Keratinocyte (primary cell): ENCODE measurements at regions not wholly inside any gene's neighbourhood (a gene's known extent, or its start where the extent isn't known, plus 50 kb on each side); places are given as distances from the start of the nearest gene placed in this dataset.

Experiments
- EZH2 ChIP-seq: IDR thresholded peaks from one replicate; pipeline ENCODE4 v1.6.1; 2012; ENCODE audit warnings: inconsistent platforms, mild to moderate bottlenecking, low read length, moderate library complexity
- TF ChIP-seq, protein P1 (sequence below), 3 experiments: IDR thresholded peaks in 1 of 3; conservative IDR thresholded peaks in 1 of 3; optimal IDR thresholded peaks in 1 of 3; 2 replicates in 2 of 3; 3 replicates in 1 of 3; pipeline versions ENCODE3 to v1.5.1; 2011; ENCODE audit warnings: low read length in 3 of 3, mild to moderate bottlenecking in 3 of 3, moderate library complexity in 2 of 3, control low read depth in 1 of 3, inconsistent platforms in 1 of 3; ENCODE audit not compliant: insufficient read depth in 2 of 3; ENCODE audit errors: extremely low read depth in 1 of 3

DNA sequence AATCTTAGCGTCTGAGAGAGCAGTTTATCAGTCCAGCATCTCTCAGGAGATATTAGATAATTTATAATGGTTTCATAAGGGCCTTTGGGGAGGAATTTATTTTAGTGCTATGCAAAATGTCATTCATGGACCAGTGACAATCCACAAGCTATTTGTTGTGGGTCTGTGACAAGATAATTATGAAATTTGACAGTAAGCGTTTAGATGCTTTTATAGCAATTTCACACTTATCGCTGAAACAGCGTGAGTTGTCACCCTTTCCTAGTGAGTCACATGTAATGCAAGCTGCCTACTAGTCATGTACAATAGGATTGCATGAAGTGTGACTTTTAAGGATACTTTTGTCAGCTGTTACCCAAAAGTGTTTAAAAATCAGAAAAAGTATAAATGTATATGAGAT is 315.6 kb upstream of the THBS1 start:
- TF ChIP-seq, protein P1, sequence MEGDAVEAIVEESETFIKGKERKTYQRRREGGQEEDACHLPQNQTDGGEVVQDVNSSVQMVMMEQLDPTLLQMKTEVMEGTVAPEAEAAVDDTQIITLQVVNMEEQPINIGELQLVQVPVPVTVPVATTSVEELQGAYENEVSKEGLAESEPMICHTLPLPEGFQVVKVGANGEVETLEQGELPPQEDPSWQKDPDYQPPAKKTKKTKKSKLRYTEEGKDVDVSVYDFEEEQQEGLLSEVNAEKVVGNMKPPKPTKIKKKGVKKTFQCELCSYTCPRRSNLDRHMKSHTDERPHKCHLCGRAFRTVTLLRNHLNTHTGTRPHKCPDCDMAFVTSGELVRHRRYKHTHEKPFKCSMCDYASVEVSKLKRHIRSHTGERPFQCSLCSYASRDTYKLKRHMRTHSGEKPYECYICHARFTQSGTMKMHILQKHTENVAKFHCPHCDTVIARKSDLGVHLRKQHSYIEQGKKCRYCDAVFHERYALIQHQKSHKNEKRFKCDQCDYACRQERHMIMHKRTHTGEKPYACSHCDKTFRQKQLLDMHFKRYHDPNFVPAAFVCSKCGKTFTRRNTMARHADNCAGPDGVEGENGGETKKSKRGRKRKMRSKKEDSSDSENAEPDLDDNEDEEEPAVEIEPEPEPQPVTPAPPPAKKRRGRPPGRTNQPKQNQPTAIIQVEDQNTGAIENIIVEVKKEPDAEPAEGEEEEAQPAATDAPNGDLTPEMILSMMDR (optimal IDR thresholded peaks at IDR 0.05 in 1 of 3, IDR thresholded peaks at IDR 0.05 in 1 of 3, conservative IDR thresholded peaks at IDR 0.05 in 1 of 3; ENCODE audit: extremely low read depth in 1 of 3, insufficient read depth in 2 of 3, low read length in 3 of 3) = no peak
- TF ChIP-seq EZH2 = no peak
